T-helper 1 cell (primary cell): ENCODE measurements at regions not wholly inside any gene's neighbourhood (a gene's known extent, or its start where the extent isn't known, plus 50 kb on each side); places are given as distances from the start of the nearest gene placed in this dataset.
"Not testable (repeated sequence)": the region's sequence is repeated elsewhere in the genome, so short reads cannot be mapped to it uniquely, and the experiment has no call there.

Experiments
- DNase-seq, 5 donors: peaks; one replicate each; pipeline ENCODE4 v3.0.0-alpha.2; 2012 to 2020

DNA sequence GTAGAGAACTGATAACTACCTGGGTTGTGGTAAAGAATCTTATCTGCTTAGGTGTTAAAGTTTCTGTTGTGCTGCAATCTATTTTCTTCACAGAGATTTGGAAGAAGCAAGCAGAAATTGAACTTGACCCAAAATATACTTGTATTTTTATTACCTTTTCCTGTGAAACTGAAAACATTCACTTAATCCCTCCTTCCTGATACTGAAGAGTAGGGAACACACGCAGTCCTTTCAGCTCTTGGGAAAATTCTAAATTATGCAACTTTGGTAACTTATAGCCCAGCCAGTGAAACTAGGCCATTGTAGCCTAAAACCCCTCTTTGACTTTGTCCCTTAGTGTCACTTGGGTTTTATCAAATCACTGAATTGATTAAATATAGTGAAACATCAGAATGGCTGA lies 128.4 kb upstream of the MEIS1 start:
- no peak for DNase-seq

GRCh38 chr2:66305718-66306117 lies 129.2 kb upstream of the MEIS1 start:
- DNase-seq, result no peak

DNA sequence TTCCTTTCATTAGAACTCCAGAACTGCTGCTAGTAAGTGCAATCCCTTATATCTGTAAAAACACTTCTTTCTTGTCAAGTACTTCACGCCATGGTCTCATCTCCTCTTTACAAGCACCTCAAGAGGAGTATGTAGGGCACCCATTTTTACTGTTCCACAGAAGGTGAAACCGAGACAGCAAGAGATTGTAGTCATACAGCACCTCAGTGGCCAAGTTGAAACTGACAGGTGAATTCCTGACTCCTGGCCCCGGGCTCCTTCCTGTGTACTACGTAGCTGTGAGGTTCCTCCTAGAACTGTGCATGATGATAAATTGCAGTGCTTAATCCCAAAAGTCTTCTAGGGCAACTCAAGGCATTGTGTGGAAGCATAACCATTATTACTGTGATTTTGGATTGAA lies 131.5 kb upstream of the MEIS1 start:
- no peak for DNase-seq

- DNase-seq, result no peak
Measured at GRCh38 chr2:66301767-66302140, 133.2 kb upstream of the MEIS1 start.

DNA sequence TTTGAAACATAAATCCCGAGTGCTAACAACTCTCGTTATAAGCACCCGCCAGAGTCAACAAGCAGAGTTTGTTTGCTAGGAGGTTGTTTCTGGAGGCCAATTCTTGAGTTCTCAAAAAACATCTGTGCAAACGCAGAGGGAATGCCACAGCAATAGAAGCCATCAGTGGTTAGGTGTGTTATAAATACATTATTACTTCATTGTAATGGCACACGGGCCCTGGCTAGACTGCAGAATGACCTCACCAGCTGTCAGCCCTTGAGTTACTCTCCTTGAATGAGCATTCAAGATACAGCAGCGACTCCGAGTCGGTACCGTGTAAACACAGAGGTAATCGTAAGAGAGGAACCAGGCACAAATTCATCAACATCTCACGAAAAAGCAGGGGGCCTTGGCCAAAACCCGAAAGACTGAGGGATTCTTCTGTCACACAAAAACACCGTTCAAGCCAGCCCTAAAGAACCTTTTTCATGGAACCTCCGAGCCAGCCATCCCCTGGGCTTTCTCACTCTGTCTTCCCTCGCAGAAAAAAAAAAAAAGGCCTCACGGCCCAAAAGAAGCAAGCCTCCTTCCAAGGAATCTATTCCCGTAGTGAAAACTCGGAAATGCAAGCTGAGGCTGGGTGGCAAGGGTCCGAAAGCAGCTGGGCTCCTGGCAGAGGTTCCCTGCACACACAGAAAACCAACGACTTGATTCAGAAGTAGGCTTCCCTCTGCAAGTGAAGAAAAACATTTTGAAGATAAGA lies 133.7 kb upstream of the MEIS1 start:
- no peak for DNase-seq

DNA sequence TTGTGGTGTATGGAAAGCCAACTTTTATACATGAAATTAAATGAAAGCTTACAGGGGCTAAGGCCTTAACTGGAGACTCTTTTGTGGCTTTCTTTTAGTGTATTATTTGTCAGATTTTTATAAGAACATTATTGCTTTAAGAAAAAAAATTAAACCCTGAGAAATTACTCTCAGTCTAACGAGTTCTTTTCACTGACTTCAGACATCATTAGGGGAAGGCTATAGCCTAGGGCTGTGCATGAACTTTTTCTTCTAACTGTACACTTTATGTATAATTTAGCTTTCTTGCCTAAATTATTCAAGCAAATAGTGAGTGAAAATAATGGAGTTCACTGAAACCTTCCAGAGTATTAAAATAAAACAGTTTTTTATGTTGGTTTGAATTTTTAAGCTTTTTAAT lies 151.1 kb upstream of the MEIS1 start:
- no peak for DNase-seq

DNA sequence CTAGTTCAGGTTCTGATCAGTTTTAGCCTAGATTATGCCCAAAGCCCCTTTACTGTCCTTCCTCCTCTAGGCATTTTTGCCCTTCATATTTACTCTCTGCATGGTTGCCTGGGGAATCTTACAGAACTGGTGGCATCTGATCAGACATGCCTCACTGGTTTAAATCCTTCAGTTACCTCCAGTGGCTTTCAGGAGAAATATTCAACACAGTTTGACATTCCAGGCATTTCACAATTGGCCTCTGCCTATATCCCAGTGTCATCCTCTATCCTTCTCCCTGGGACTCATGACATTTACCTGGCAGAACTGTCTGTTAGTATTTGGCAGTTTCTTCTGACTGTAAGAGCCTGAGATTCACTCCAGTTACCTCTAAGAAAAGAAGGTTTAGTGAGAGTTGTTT lies 152.9 kb upstream of the MEIS1 start:
- DNase-seq, result no peak

DNA sequence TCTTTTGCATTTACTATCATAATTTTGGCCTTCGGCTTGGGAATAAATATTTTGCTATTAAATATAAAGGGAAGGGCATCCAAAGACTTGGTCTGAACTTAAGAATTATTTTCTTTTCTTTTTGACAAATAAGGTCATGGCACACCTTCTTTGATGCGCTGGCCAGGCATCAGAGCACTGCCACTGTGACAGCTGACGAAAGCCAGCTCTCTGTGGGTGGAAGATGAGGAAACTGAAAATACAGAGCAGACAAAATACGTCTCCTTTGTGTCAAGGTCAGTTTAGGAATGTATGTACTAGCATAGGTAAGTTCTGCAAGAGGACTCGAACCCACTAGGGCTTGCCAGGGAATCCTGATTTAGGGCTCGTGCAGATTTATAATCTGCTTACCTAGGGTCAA lies 155.9 kb upstream of the MEIS1 start:
- DNase-seq, result no peak

- DNase-seq, result no peak
Measured at GRCh38 chr2:66275984-66276383, 158.9 kb upstream of the MEIS1 start.

- no peak for DNase-seq
Measured at GRCh38 chr2:66273933-66274490, 160.9 kb upstream of the MEIS1 start.

DNA sequence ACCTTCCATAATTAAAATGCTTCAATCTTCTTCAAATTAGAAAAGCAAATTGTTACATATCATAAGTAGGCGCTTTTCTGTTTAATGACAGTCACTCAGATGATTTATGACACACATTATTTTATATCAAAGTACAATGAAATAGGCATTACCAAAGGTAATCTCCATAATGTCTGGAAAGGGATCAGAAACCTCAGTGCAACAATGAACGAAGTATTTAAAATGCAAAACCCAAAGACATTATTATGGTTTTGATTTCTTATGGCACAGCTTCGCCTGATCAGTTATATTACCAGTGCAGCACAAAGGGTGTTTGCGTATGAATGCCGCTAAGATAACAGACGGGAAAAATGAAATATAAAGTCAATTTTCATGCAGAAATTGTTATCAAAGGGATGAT lies 162.2 kb upstream of the MEIS1 start:
- no peak for DNase-seq

- DNase-seq, result no peak
Measured at GRCh38 chr2:66271777-66272176, 163.1 kb upstream of the MEIS1 start.

GRCh38 chr2:66270247-66270646 lies 164.7 kb upstream of the MEIS1 start:
- DNase-seq, result no peak

- no peak for DNase-seq
Measured at GRCh38 chr2:66269166-66269565, 165.8 kb upstream of the MEIS1 start.

- no peak for DNase-seq
Measured at GRCh38 chr2:66268756-66269155, 166.2 kb upstream of the MEIS1 start.

GRCh38 chr2:66264354-66264753 lies 170.6 kb upstream of the MEIS1 start:
- DNase-seq, result no peak

GRCh38 chr2:66255867-66256266 lies 179.1 kb upstream of the MEIS1 start:
- DNase-seq, result no peak

- no peak for DNase-seq
Measured at GRCh38 chr2:66255136-66255535, 179.8 kb upstream of the MEIS1 start.

- DNase-seq, result no peak
Measured at GRCh38 chr2:66253066-66253465, 181.9 kb upstream of the MEIS1 start.

DNA sequence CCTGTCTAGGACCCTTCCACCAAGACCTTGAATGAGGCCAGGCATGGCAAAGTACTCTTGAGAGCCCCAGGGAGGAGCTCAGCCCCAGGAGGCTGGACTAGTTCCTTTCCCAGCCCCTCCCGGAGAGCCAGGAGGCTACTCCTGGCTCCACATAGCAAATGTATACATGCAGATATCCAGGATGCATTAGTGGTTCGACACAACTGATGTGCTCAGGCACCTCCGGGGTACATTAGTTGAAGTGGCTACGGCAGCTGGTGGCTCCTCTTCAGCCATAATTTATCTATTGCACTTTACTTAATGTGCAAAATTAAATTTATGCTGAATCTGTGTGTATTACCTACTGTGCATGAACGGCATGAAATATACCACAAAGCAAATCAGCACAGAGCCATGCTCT lies 182.8 kb upstream of the MEIS1 start:
- no peak for DNase-seq

DNA sequence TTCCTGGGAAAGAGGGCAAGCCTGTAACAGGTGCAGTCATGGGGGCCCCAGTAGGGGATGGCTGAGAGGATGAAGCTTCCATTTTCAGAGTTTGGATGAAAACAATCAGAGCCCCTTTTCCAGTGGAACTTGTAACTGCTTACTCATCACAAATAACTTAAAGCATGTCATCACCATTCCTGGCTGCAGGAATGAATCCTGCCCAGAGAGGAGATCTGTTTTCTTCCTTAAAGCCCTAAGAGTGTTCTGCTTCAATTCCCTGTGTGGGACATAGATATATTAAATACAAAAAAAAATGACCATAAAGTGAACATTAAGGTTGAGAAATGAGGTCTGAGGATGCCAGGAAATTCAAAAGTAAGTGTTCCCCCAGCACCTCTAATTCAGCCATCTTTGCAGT lies 183.4 kb upstream of the MEIS1 start:
- no peak for DNase-seq

DNA sequence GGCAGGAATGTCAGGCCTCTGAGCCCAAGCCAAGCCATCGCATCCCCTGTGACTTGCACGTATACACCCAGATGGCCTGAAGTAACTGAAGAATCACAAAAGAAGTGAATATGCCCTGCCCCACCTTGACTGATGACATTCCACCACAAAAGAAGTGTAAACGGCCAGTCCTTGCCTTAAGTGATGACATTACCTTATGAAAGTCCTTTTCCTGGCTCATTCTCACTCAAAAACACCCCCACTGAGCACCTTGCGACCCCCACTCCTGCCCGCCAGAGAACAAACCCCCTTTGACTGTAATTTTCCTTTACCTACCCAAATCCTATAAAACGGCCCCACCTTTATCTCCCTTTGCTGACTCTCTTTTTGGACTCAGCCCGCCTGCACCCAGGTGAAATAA lies 185.8 kb upstream of the MEIS1 start:
- DNase-seq, result not testable (repeated sequence)

- DNase-seq, result not testable (repeated sequence)
Measured at GRCh38 chr2:66243809-66244208, 191.1 kb upstream of the MEIS1 start.

GRCh38 chr2:66242888-66243287 lies 192.0 kb upstream of the MEIS1 start:
- DNase-seq, result not testable (repeated sequence)
